GM23338 (cell line): ENCODE measurements at regions not wholly inside any gene's neighbourhood (a gene's known extent, or its start where the extent isn't known, plus 50 kb on each side); places are given as distances from the start of the nearest gene placed in this dataset.

Source experiments
- ATAC-seq: fragments of 200-7000 bp; cut with Tn5 transposase; 3 replicates; pipeline ENCODE4 v1.9.1; 2020
- DNase-seq: peaks from one replicate; pipeline ENCODE4 v3.0.0-alpha.2; 2015; ENCODE audit warnings: low spot score
- H2AFZ ChIP-seq: fragments of 200-600 bp; sonication (generic); 2 replicates; pipeline ENCODE4 v1.8.0; 2016; ENCODE audit warnings: antibody characterized with exemption, mild to moderate bottlenecking, moderate library complexity
- H3F3A ChIP-seq: fragments of 200-600 bp; sonication (generic); replicated peaks from 2 replicates; pipeline ENCODE4 v1.8.0; 2017; ENCODE audit warnings: antibody characterized with exemption, mixed run types, low read depth
- H3K27ac ChIP-seq: fragments of 200-600 bp; sonication (generic); 2 replicates; pipeline ENCODE4 v1.6.1; 2016; ENCODE audit warnings: low read depth
- H3K27me3 ChIP-seq: fragments of 200-600 bp; sonication (generic); 2 replicates; pipeline ENCODE4 v1.8.0; 2016; ENCODE audit warnings: mild to moderate bottlenecking, mixed run types, moderate library complexity; ENCODE audit not compliant: insufficient read depth
- H3K36me3 ChIP-seq: fragments of 200-600 bp; sonication (generic); 2 replicates; pipeline ENCODE4 v1.8.0; 2016; ENCODE audit warnings: mild to moderate bottlenecking; ENCODE audit not compliant: insufficient read depth
- H3K4me1 ChIP-seq: fragments of 200-600 bp; sonication (generic); 2 replicates; pipeline ENCODE4 v1.8.0; 2016; ENCODE audit warnings: mild to moderate bottlenecking, moderate library complexity; ENCODE audit not compliant: insufficient read depth
- H3K4me2 ChIP-seq: fragments of 200-600 bp; sonication (generic); 2 replicates; pipeline ENCODE4 v1.7.1; 2017; ENCODE audit warnings: mixed run types
- H3K4me3 ChIP-seq: fragments of 200-600 bp; sonication (generic); 2 replicates; pipeline ENCODE4 v1.6.1; 2016; ENCODE audit warnings: mixed run types
- H3K79me2 ChIP-seq: fragments of 200-600 bp; sonication (generic); replicated peaks from 2 replicates; pipeline ENCODE4 v1.8.0; 2017; ENCODE audit warnings: mild to moderate bottlenecking; ENCODE audit not compliant: insufficient read depth
- H3K9me2 ChIP-seq: fragments of 200-600 bp; sonication (generic); 2 replicates; pipeline ENCODE4 v1.8.0; 2017; ENCODE audit not compliant: insufficient read depth
- H4K20me1 ChIP-seq: fragments of 200-600 bp; sonication (generic); replicated peaks from 2 replicates; pipeline ENCODE4 v1.8.0; 2017; ENCODE audit warnings: mild to moderate bottlenecking; ENCODE audit not compliant: insufficient read depth
- H3K27ac Mint-ChIP-seq: 2 replicates; pipeline ENCODE4 v1.8.0; 2020; ENCODE audit warnings: inconsistent platforms, mild to moderate bottlenecking, moderate library complexity, mixed read lengths
- H3K27me3 Mint-ChIP-seq: 3 replicates; pipeline ENCODE4 v1.8.0; 2022; ENCODE audit warnings: low read depth, mild to moderate bottlenecking, moderate library complexity, mixed read lengths, inconsistent platforms; ENCODE audit not compliant: insufficient read depth, poor library complexity
- H3K36me3 Mint-ChIP-seq: 3 replicates; pipeline ENCODE4 v1.8.0; 2021; ENCODE audit warnings: low read depth, mild to moderate bottlenecking, inconsistent platforms, moderate library complexity, mixed read lengths
- H3K4me1 Mint-ChIP-seq: 3 replicates; pipeline ENCODE4 v1.8.0; 2020; ENCODE audit warnings: mild to moderate bottlenecking, inconsistent platforms, mixed read lengths
- H3K4me3 Mint-ChIP-seq: 3 replicates; pipeline ENCODE4 v1.8.0; 2021; ENCODE audit warnings: moderate library complexity, mild to moderate bottlenecking, inconsistent platforms, mixed read lengths
- H3K9me3 Mint-ChIP-seq: 3 replicates; pipeline ENCODE4 v1.8.0; 2020; ENCODE audit warnings: moderate library complexity, mild to moderate bottlenecking, inconsistent platforms, mixed read lengths
- CTCF ChIP-seq, 2 experiments: fragments of 200-600 bp in 1 of 2; sonication (generic) in 1 of 2; conservative IDR thresholded peaks; 2 replicates each; pipeline versions ENCODE4 v1.5.1 to v1.6.1; 2016 to 2017; ENCODE audit warnings: antibody characterized with exemption in 2 of 2, low read depth in 2 of 2, mild to moderate bottlenecking in 2 of 2, moderate library complexity in 1 of 2
- ETS1 ChIP-seq: IDR thresholded peaks from 2 replicates; pipeline ENCODE4 v1.6.1; 2016; ENCODE audit warnings: antibody characterized with exemption
- EZH2 ChIP-seq: fragments of 200-600 bp; sonication (generic); IDR thresholded peaks from one replicate; pipeline ENCODE4 v1.8.0; 2017; ENCODE audit warnings: antibody characterized with exemption, mild to moderate bottlenecking, low read depth; ENCODE audit not compliant: unreplicated experiment
- EZH2phosphoT487 ChIP-seq: fragments of 200-600 bp; sonication (generic); IDR thresholded peaks from one replicate; pipeline ENCODE4 v1.8.1; 2018; ENCODE audit warnings: antibody characterized with exemption; ENCODE audit not compliant: unreplicated experiment
- JUNB ChIP-seq: IDR thresholded peaks from one replicate; pipeline ENCODE4 v1.6.1; 2016; ENCODE audit warnings: antibody characterized with exemption; ENCODE audit not compliant: unreplicated experiment
- NANOG ChIP-seq: IDR thresholded peaks from 2 replicates; pipeline ENCODE4 v1.6.1; 2016; ENCODE audit warnings: antibody characterized with exemption, borderline replicate concordance
- POLR2AphosphoS5 ChIP-seq: IDR thresholded peaks from 2 replicates; pipeline ENCODE4 v1.6.1; 2016; ENCODE audit warnings: antibody characterized with exemption, low read depth
- REST ChIP-seq: IDR thresholded peaks from one replicate; pipeline ENCODE4 v1.6.1; 2018; ENCODE audit warnings: antibody characterized with exemption; ENCODE audit not compliant: unreplicated experiment
- STAT1 ChIP-seq: IDR thresholded peaks from one replicate; pipeline ENCODE4 v1.6.1; 2016; ENCODE audit warnings: antibody characterized with exemption; ENCODE audit not compliant: unreplicated experiment
- ZNF114 ChIP-seq: fragments of 250-450 bp; sonication (Bioruptor Pico); IDR thresholded peaks from 2 replicates; pipeline ENCODE4 v1.5.0; 2020; ENCODE audit warnings: mild to moderate bottlenecking, moderate library complexity
- ZNF331 ChIP-seq: fragments of 250-450 bp; sonication (Bioruptor Pico); IDR thresholded peaks from 2 replicates; pipeline ENCODE4 v1.5.0; 2020; ENCODE audit warnings: low read depth, mild to moderate bottlenecking, moderate library complexity
- ZNF462 ChIP-seq: fragments of 250-450 bp; sonication (Bioruptor Pico); IDR thresholded peaks from 2 replicates; pipeline ENCODE4 v1.5.0; 2020; ENCODE audit warnings: mild to moderate bottlenecking, moderate library complexity

GRCh38 chr5:63128018-63128417 lies 549.4 kb downstream of the LRRC70 start (continued):
- TF ChIP-seq ZNF462, result no peak
- TF ChIP-seq NANOG, result no peak
- no peak for TF ChIP-seq ZNF114
- TF ChIP-seq EZH2phosphoT487, result no peak
- TF ChIP-seq POLR2AphosphoS5, result no peak
- no peak for TF ChIP-seq STAT1
- no peak for TF ChIP-seq EZH2

- Mint-ChIP-seq H3K27ac (no peak overlapping the region), H3K27me3 (no peaks in the 10 kb centered on the region), H3K36me3 (peaks cover 2% of the 10 kb centered on the region; the same call in 2 of the 3 replicates), H3K4me1 (peaks cover 19% of the 10 kb centered on the region), H3K4me3 (no peak overlapping the region), H3K9me3 (peaks cover 3% of the 10 kb centered on the region; the same call in 1 of the 3 replicates)
- Histone ChIP-seq H3K79me2 (no peaks in the 10 kb centered on the region), H4K20me1 (no peaks in the 10 kb centered on the region), H3K27me3 (no peaks in the 10 kb centered on the region), H3K4me1 (peaks cover 17% of the 10 kb centered on the region; the same call in 1 of the 2 replicates), H3K27ac (no peak overlapping the region), H2AFZ (no peak overlapping the region; the same call in 1 of the 2 replicates), H3K36me3 (no peaks in the 10 kb centered on the region), H3K4me3 (no peak overlapping the region), H3K4me2 (no peak overlapping the region), H3F3A (no peaks in the 10 kb centered on the region), H3K9me2 (peaks cover 8% of the 10 kb centered on the region; the same call in 1 of the 2 replicates)
- ATAC-seq (no peak), DNase-seq (no peak)
- TF ChIP-seq JUNB (no peak), ZNF331 (no peak), ETS1 (no peak), STAT1 (no peak), CTCF (conservative IDR thresholded peaks at IDR 0.05; ENCODE audit: low read depth in 2 of 2) (no peak), NANOG (no peak), REST (no peak), EZH2 (no peak)
These were observed 548.4 kb downstream of the LRRC70 start for GRCh38 chr5:63127054-63127453.
